ENCODE measurements at regions not wholly inside any gene's neighbourhood (a gene's known extent, or its start where the extent isn't known, plus 50 kb on each side); places are given as distances from the start of the nearest gene placed in this dataset.

GRCh38 chr4:151822331-151822730, 61.5 kb upstream of the GATB start:
- ChIA-PET POLR2A (no interaction called here), CTCF (interaction anchor here (0.6 to 0.7 kb wide), 2 partner anchors 24 to 560 kb away, joined by 3 read pairs; no protein-coding TSS in a partner anchor)
- TF ChIP-seq CTCF (IDR thresholded peaks at IDR 0.05; ENCODE audit: unreplicated experiment): no peak
- H3K27ac Mint-ChIP-seq (ENCODE audit: low read depth, unreplicated experiment): no peak overlapping the region
- intact Hi-C loops (cut with micrococcal nuclease): no loop called here
- H3K27me3 Mint-ChIP-seq (ENCODE audit: insufficient read depth, unreplicated experiment): peaks cover 14% of the 10 kb centered on the region
- no peak overlapping the region for H3K4me3 Mint-ChIP-seq (ENCODE audit: unreplicated experiment)
- no peak for DNase-seq (ENCODE audit: unreplicated experiment)
- H3K4me1 Mint-ChIP-seq (ENCODE audit: insufficient read depth, unreplicated experiment): no peaks in the 10 kb centered on the region
- H3K36me3 Mint-ChIP-seq (ENCODE audit: insufficient read depth, unreplicated experiment): no peaks in the 10 kb centered on the region
- BruUV-seq (replicated peaks): no TSS peak
- no peaks in the 10 kb centered on the region for H3K9me3 Mint-ChIP-seq (ENCODE audit: unreplicated experiment)

GRCh38 chr4:151820004-151820403, 59.2 kb upstream of the GATB start:
- intact Hi-C loops (cut with micrococcal nuclease): no loop called here
- Mint-ChIP-seq H3K36me3 (ENCODE audit: insufficient read depth, unreplicated experiment) (no peaks in the 10 kb centered on the region), H3K27ac (ENCODE audit: low read depth, unreplicated experiment) (no peak overlapping the region), H3K4me3 (ENCODE audit: unreplicated experiment) (no peak overlapping the region), H3K4me1 (ENCODE audit: insufficient read depth, unreplicated experiment) (no peaks in the 10 kb centered on the region), H3K9me3 (ENCODE audit: unreplicated experiment) (no peaks in the 10 kb centered on the region), H3K27me3 (ENCODE audit: insufficient read depth, unreplicated experiment) (peaks cover 14% of the 10 kb centered on the region)
- BruUV-seq (replicated peaks): no TSS peak
- TF ChIP-seq CTCF (IDR thresholded peaks at IDR 0.05; ENCODE audit: unreplicated experiment): no peak
- no peak for DNase-seq (ENCODE audit: unreplicated experiment)
- ChIA-PET CTCF (interaction anchor here (0.7 kb wide), 1 partner anchor 125 kb away, joined by 3 read pairs; no protein-coding TSS in a partner anchor), POLR2A (no interaction called here)

GRCh38 chr4:151811403-151811802, 50.6 kb upstream of the GATB start:
- no TSS peak for BruUV-seq (replicated peaks)
- Mint-ChIP-seq H3K27me3 (ENCODE audit: insufficient read depth, unreplicated experiment) (no peaks in the 10 kb centered on the region), H3K36me3 (ENCODE audit: insufficient read depth, unreplicated experiment) (peaks cover 5% of the 10 kb centered on the region), H3K9me3 (ENCODE audit: unreplicated experiment) (no peaks in the 10 kb centered on the region), H3K27ac (ENCODE audit: low read depth, unreplicated experiment) (no peak overlapping the region), H3K4me1 (ENCODE audit: insufficient read depth, unreplicated experiment) (peaks cover 6% of the 10 kb centered on the region), H3K4me3 (ENCODE audit: unreplicated experiment) (no peak overlapping the region)
- TF ChIP-seq CTCF (IDR thresholded peaks at IDR 0.05; ENCODE audit: unreplicated experiment): no peak
- intact Hi-C loops (cut with micrococcal nuclease): no loop called here
- DNase-seq (ENCODE audit: unreplicated experiment): no peak
- POLR2A ChIA-PET: no interaction called here
- CTCF ChIA-PET: no interaction called here

Data from MCF 10A (cell line).